T-helper 2 cell treated with Interferon-gamma antibody and Interleukin-4, amounts not matched to agents 5 μg/mL and 100 μg/mL, for 36 hours (primary cell): ENCODE measurements at regions not wholly inside any gene's neighbourhood (a gene's known extent, or its start where the extent isn't known, plus 50 kb on each side); places are given as distances from the start of the nearest gene placed in this dataset.

Experiments used
- DNase-seq: peaks from one replicate; pipeline ENCODE4 v3.0.0; 2021; ENCODE audit warnings: low spot score
- H3K27ac Mint-ChIP-seq: one replicate; pipeline ENCODE4 v1.8.0; 2021; ENCODE audit warnings: mild to moderate bottlenecking, mixed read lengths
- H3K27me3 Mint-ChIP-seq: one replicate; pipeline ENCODE4 v1.8.0; 2021; ENCODE audit warnings: low read depth, mixed read lengths
- H3K36me3 Mint-ChIP-seq: one replicate; pipeline ENCODE4 v1.8.0; 2021; ENCODE audit warnings: low read depth, mixed read lengths
- H3K4me1 Mint-ChIP-seq: one replicate; pipeline ENCODE4 v1.8.0; 2021; ENCODE audit warnings: low read depth, mixed read lengths
- H3K4me3 Mint-ChIP-seq: one replicate; pipeline ENCODE4 v1.8.0; 2022; ENCODE audit warnings: mild to moderate bottlenecking, moderate library complexity, mixed read lengths
- H3K9me3 Mint-ChIP-seq: one replicate; pipeline ENCODE4 v1.8.0; 2021; ENCODE audit warnings: mixed read lengths

DNA sequence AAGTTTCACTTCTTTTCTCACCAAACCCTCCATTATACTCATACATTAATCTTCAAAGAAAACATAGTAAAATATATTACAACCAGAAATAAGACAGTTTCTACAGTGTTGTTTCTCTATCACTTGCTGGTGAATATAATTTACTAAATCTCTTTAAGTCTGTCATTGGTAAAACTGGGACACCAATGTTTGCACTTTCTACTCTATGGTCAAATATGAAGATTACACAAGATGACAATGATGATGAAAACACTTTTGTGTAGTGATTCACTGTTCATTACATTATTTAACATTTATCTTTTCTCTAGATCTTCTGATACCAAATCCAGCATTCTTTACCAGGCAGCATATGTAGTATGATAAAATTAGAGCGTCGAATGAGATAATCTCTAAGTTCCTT is 459.1 kb downstream of the DMAC1 start:
- H3K4me1 Mint-ChIP-seq = no peaks in the 10 kb centered on the region
- no peak for DNase-seq
- no peaks in the 10 kb centered on the region for H3K9me3 Mint-ChIP-seq
- H3K27ac Mint-ChIP-seq = no peak overlapping the region
- no peaks in the 10 kb centered on the region for H3K36me3 Mint-ChIP-seq
- H3K4me3 Mint-ChIP-seq = no peak overlapping the region
- peaks cover 20% of the 10 kb centered on the region for H3K27me3 Mint-ChIP-seq

DNA sequence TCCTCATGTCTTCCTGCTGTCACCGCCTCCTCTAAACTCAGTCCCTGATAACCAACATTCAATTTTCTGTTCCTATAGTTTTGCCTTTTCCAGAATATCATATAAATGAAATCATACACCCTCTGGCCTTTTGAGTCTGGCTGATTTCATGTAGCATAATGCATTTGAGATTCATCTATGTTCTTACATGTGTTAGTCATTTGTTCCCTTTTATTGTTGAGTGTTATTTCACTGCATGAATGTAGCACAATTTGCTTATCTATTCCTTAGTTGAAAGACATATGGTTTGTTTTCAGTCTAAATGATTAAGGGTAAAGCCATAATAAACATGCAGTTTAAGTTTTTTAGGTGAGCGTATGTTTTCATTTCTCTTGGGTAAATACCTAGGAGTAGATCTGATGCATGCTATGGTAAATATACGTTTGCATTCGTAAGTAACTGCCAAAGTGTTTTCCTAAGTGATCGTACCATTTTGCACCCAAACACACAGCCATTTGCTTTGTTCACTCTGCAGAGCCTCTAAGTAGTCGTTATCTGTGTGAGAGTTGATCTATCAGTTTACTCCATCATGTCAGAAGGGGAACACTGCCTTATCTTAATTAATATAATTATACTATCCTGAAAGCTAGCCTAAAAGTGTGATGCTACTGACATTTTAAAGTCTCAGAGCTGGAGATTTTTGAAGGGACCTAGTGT is 460.8 kb downstream of the DMAC1 start:
- no peaks in the 10 kb centered on the region for H3K4me1 Mint-ChIP-seq
- peaks cover 14% of the 10 kb centered on the region for H3K27me3 Mint-ChIP-seq
- H3K4me3 Mint-ChIP-seq = no peak overlapping the region
- H3K36me3 Mint-ChIP-seq = no peaks in the 10 kb centered on the region
- no peak for DNase-seq
- no peak overlapping the region for H3K27ac Mint-ChIP-seq
- no peaks in the 10 kb centered on the region for H3K9me3 Mint-ChIP-seq

DNA sequence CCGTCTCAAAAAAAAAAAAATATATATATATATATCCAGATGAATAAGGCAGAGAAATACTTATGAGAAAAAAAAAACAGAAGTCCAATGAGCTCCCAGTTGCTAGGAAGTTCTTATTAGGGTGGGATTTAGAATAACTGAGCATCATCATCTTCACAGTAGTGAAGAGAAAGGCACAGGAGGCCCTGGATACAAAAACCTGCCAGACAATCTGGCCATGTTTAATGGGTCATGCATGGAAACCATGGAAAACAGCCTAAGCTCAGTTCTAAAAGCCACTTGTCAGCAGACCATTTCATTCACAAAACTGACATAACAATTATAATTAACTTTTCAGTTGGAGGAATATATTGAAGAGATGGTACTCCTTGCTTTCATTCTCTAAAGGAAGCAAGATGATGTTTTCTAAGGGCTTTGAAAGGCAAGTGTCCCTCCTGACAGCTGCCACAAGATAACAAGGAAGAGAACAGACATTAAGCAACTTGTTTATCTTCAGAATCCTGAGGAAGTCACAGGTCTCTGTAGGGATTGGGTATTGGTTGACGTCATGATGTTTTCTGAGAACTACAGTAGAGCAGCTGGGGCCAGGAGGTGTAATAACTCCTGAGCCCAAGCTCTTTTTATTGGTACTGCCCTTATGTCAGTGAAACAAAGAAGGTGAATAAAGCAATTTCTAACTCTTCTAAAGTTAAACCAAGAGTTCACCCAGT is 463.1 kb downstream of the DMAC1 start:
- H3K36me3 Mint-ChIP-seq = no peaks in the 10 kb centered on the region
- no peaks in the 10 kb centered on the region for H3K4me1 Mint-ChIP-seq
- DNase-seq = no peak
- H3K27ac Mint-ChIP-seq = no peak overlapping the region
- peaks cover 10% of the 10 kb centered on the region for H3K27me3 Mint-ChIP-seq
- no peaks in the 10 kb centered on the region for H3K9me3 Mint-ChIP-seq
- no peak overlapping the region for H3K4me3 Mint-ChIP-seq

- H3K27ac Mint-ChIP-seq = no peak overlapping the region
- H3K4me1 Mint-ChIP-seq = no peaks in the 10 kb centered on the region
- DNase-seq = no peak
- no peaks in the 10 kb centered on the region for H3K9me3 Mint-ChIP-seq
- H3K36me3 Mint-ChIP-seq = no peaks in the 10 kb centered on the region
- H3K27me3 Mint-ChIP-seq = peaks cover 6% of the 10 kb centered on the region
- no peak overlapping the region for H3K4me3 Mint-ChIP-seq
Observed at GRCh38 chr9:7333719-7334118, 465.9 kb downstream of the DMAC1 start.

DNA sequence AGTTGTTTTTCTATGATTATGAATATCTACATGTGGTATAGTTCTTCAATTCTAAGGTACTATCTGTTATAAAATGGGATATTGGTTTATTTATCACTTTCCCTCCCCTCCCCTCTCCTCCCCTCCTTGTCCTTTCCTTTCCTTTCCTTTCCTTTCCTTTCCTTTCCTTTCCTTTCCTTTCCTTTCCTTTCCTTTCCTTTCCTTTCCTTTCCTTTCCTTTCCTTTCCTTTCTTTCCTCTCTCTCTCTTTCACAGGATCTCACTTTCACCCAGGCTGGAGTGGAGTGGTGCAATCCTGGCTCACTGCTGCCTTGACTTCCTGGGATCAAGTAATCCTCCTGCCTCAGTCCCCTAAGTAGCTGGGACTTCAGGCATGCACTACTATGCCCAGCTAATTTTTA is 466.8 kb downstream of the DMAC1 start:
- no peak for DNase-seq
- H3K27ac Mint-ChIP-seq = no peak overlapping the region
- H3K4me1 Mint-ChIP-seq = no peaks in the 10 kb centered on the region
- no peaks in the 10 kb centered on the region for H3K36me3 Mint-ChIP-seq
- H3K27me3 Mint-ChIP-seq = peaks cover 6% of the 10 kb centered on the region
- H3K9me3 Mint-ChIP-seq = no peaks in the 10 kb centered on the region
- H3K4me3 Mint-ChIP-seq = no peak overlapping the region

DNA sequence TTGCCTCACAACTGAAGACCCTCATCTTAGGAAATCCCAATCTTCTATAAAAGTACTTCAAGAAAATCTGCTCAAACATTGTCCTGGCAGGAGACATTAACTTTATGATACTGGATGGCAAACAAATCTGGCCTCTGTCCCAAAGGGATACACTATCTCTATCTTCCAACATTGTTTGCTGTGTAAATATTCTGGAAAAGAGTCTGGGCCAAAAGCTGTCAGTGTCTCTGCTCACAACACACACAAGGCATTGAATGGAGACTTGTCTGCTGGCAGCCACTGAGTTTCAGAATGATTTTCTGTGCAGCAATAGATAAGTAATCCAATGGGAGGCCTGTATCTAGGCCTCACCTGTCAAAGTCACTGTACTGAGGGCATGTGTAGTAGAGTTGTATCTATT is 471.1 kb downstream of the DMAC1 start:
- no peaks in the 10 kb centered on the region for H3K36me3 Mint-ChIP-seq
- DNase-seq = no peak
- no peak overlapping the region for H3K27ac Mint-ChIP-seq
- no peak overlapping the region for H3K4me3 Mint-ChIP-seq
- H3K9me3 Mint-ChIP-seq = no peaks in the 10 kb centered on the region
- H3K4me1 Mint-ChIP-seq = no peaks in the 10 kb centered on the region
- peaks cover 6% of the 10 kb centered on the region for H3K27me3 Mint-ChIP-seq

DNA sequence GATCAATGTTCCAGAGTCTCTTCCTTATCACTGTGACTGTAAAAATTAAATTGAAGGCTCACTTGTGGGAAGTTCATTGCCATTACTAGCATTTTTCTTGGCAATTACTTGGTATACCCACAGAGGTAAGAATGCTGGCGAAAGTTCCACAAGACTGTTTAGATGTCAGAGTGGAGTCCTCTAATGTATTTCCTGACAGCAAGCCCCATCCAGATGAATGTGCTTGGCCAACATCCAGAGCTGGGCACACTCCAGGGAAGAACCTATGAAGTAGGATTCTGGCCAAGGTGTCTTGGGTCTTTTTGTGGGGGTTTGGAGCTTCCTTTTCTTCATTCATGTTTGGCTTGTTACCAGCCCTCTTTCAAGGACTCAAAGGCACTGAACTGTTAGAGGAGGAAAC is 473.6 kb downstream of the DMAC1 start:
- peaks cover 6% of the 10 kb centered on the region for H3K27me3 Mint-ChIP-seq
- H3K27ac Mint-ChIP-seq = no peak overlapping the region
- H3K4me3 Mint-ChIP-seq = no peak overlapping the region
- no peaks in the 10 kb centered on the region for H3K4me1 Mint-ChIP-seq
- H3K9me3 Mint-ChIP-seq = no peaks in the 10 kb centered on the region
- no peaks in the 10 kb centered on the region for H3K36me3 Mint-ChIP-seq
- DNase-seq = no peak

DNA sequence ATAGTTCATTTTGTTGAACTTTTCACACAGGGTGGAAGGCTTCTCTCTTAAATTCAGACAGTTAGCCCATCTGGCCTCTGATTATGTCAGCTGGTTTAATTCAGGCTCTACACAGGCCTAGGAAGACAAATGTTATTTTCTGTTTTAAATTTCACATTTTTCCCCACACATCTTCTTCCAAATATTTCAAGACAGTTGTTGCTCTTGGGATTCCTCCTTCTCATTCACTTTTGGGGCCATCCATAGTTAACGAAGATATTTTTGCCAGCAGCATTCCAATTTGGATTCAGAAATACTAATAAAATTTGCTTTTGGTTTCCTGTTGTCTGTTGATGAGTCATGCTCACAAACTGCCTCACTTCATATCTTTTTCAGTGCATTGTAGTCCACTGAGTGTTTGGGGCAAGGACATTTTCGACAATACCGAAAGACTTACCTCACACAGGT is 475.4 kb downstream of the DMAC1 start:
- peaks cover 8% of the 10 kb centered on the region for H3K27me3 Mint-ChIP-seq
- H3K27ac Mint-ChIP-seq = no peak overlapping the region
- no peaks in the 10 kb centered on the region for H3K36me3 Mint-ChIP-seq
- H3K4me1 Mint-ChIP-seq = no peaks in the 10 kb centered on the region
- H3K4me3 Mint-ChIP-seq = no peak overlapping the region
- H3K9me3 Mint-ChIP-seq = no peaks in the 10 kb centered on the region
- DNase-seq = no peak

DNA sequence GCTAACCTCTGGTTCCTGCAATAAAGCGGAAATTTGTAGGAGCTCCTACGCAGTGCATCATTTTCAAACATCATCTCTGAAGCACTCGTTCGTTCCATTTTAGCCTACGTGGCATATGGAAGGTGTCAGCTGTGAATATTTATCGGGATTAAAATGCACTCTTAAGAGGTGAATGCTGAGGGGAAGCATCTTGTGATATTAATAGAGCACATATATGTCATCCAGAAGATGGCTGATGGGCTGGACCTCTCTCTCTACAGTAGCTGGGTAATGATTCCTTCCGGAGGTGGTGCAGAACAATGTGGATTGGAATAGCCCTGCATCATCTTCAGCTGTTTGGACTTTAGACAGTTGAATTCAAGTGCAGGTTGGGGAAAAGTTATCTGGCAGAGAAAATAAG is 478.7 kb downstream of the DMAC1 start:
- no peak for DNase-seq
- H3K36me3 Mint-ChIP-seq = no peaks in the 10 kb centered on the region
- H3K27ac Mint-ChIP-seq = no peak overlapping the region
- H3K9me3 Mint-ChIP-seq = peaks cover 2% of the 10 kb centered on the region
- peaks cover 6% of the 10 kb centered on the region for H3K27me3 Mint-ChIP-seq
- no peak overlapping the region for H3K4me3 Mint-ChIP-seq
- H3K4me1 Mint-ChIP-seq = no peaks in the 10 kb centered on the region

DNA sequence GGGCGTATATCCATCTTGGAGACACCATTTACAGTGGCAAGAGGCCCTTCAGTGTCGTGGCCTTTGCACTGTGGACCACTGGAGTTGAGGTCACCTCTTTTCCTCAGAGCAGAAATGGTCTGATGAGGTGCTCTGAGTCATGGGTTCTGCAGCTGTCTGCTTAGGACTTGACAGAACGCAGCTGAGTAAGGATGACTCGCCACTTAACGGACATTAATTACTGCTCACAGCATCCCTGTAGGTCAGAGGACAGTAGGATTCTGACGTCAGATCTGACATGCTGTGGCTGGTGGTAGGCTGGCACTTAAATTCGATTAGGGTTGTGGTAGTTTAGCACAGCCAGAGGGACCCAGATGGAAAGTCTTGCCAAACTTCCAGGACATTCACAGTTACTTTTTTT is 479.4 kb downstream of the DMAC1 start:
- Mint-ChIP-seq H3K9me3 (peaks cover 9% of the 10 kb centered on the region), H3K4me3 (no peak overlapping the region)

DNA sequence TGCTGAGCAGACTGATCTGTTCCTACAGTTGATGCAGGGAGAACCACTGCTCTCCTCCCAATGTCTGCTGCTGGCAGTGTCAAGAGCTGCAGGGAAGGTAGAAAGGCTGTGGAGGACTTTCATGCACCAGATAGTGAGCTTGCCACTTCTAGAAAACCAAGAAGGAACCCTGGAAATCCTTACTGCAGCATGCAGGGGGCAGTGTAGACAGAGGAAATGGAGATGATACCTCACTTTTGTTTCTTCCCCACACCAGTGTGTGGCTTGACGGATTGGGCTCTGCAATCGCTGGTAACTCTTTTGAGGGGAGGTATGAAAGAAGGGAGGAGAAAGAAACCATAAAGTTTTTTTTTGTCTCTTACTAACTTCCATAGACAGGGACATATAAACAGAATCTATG is 480.7 kb downstream of the DMAC1 start:
- H3K9me3 Mint-ChIP-seq = peaks cover 14% of the 10 kb centered on the region
- H3K4me1 Mint-ChIP-seq = no peaks in the 10 kb centered on the region
- H3K36me3 Mint-ChIP-seq = no peaks in the 10 kb centered on the region

More for the DNA sequence above, 479.4 kb downstream of the DMAC1 start:
- Mint-ChIP-seq H3K27me3 (peaks cover 6% of the 10 kb centered on the region), H3K4me1 (no peaks in the 10 kb centered on the region), H3K27ac (no peak overlapping the region), H3K36me3 (no peaks in the 10 kb centered on the region)
- no peak for DNase-seq

DNA sequence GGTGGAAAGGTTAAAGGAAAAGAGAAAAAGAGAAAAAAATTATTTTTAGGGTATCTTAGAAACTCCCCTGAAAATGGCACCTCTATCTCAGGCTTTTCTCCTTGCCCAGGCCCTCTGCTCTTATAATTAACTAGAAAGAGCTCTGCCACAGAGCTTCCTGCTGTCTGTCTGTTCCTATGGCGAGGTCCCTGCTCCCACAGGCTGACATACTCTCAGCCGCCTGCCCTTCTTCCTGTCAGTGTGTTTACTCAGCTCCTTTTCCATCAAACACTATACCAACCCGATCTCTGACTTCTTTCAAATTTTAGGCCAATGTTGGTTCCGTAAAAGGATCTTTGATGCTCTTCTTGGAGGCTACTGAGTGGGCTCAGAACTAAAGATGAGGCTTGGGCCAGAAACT is 482.6 kb downstream of the DMAC1 start:
- no peak overlapping the region for H3K4me3 Mint-ChIP-seq
- no peak for DNase-seq
- no peak overlapping the region for H3K27ac Mint-ChIP-seq
- peaks cover 6% of the 10 kb centered on the region for H3K27me3 Mint-ChIP-seq
- no peaks in the 10 kb centered on the region for H3K4me1 Mint-ChIP-seq
- no peaks in the 10 kb centered on the region for H3K36me3 Mint-ChIP-seq
- peaks cover 31% of the 10 kb centered on the region for H3K9me3 Mint-ChIP-seq

More for the DNA sequence above, 480.7 kb downstream of the DMAC1 start:
- H3K27ac Mint-ChIP-seq = no peak overlapping the region
- no peak overlapping the region for H3K4me3 Mint-ChIP-seq
- H3K27me3 Mint-ChIP-seq = peaks cover 6% of the 10 kb centered on the region
- no peak for DNase-seq

GRCh38 chr9:7316166-7316795 is 483.3 kb downstream of the DMAC1 start:
- peaks cover 6% of the 10 kb centered on the region for H3K27me3 Mint-ChIP-seq
- H3K36me3 Mint-ChIP-seq = no peaks in the 10 kb centered on the region
- no peaks in the 10 kb centered on the region for H3K4me1 Mint-ChIP-seq
- H3K4me3 Mint-ChIP-seq = no peak overlapping the region
- DNase-seq = no peak
- peaks cover 37% of the 10 kb centered on the region for H3K9me3 Mint-ChIP-seq
- H3K27ac Mint-ChIP-seq = no peak overlapping the region

- Mint-ChIP-seq H3K4me1 (no peaks in the 10 kb centered on the region), H3K27ac (no peak overlapping the region), H3K36me3 (no peaks in the 10 kb centered on the region), H3K9me3 (peaks cover 43% of the 10 kb centered on the region), H3K27me3 (peaks cover 6% of the 10 kb centered on the region), H3K4me3 (no peak overlapping the region)
- DNase-seq = no peak
Observed at GRCh38 chr9:7315746-7316145, 483.8 kb downstream of the DMAC1 start.
